MM.1S (cell line): ENCODE measurements at regions not wholly inside any gene's neighbourhood (a gene's known extent, or its start where the extent isn't known, plus 50 kb on each side); places are given as distances from the start of the nearest gene placed in this dataset.

ENCODE experiments used
- DNase-seq: peaks from one replicate; pipeline ENCODE4 v3.0.0-alpha.2; 2015
- H2AFZ ChIP-seq: fragments of 300-600 bp; sonication (generic); 2 replicates; pipeline ENCODE4 v1.6.0; 2016; ENCODE audit warnings: antibody characterized with exemption, low read length
- H3F3A ChIP-seq: fragments of 300-600 bp; sonication (generic); 2 replicates; pipeline ENCODE4 v1.6.1; 2016; ENCODE audit warnings: mild to moderate bottlenecking, antibody characterized with exemption, low read length, moderate library complexity, mixed read lengths; ENCODE audit not compliant: insufficient read depth
- H3K27ac ChIP-seq: fragments of 300-600 bp; sonication (generic); 2 replicates; pipeline ENCODE4 v1.5.1; 2016; ENCODE audit warnings: mild to moderate bottlenecking, low read length
- H3K27me3 ChIP-seq: fragments of 300-600 bp; sonication (generic); replicated peaks from 2 replicates; pipeline ENCODE4 v1.6.0; 2016; ENCODE audit warnings: low read length; ENCODE audit not compliant: insufficient read depth
- H3K36me3 ChIP-seq: fragments of 300-600 bp; sonication (generic); replicated peaks from 2 replicates; pipeline ENCODE4 v1.6.1; 2016; ENCODE audit warnings: mild to moderate bottlenecking, low read length, mixed read lengths; ENCODE audit not compliant: insufficient read depth
- H3K4me1 ChIP-seq: fragments of 300-600 bp; sonication (generic); 2 replicates; pipeline ENCODE4 v1.6.1; 2016; ENCODE audit warnings: low read length, mixed read lengths
- H3K4me2 ChIP-seq: fragments of 300-600 bp; sonication (generic); 2 replicates; pipeline ENCODE4 v1.6.0; 2016; ENCODE audit warnings: low read depth, low read length
- H3K4me3 ChIP-seq: fragments of 300-600 bp; sonication (generic); 2 replicates; pipeline ENCODE4 v1.5.1; 2016; ENCODE audit warnings: low read length, mixed read lengths
- H3K79me2 ChIP-seq: fragments of 300-600 bp; sonication (generic); 2 replicates; pipeline ENCODE4 v1.6.1; 2016; ENCODE audit warnings: mixed run types, low read length, mixed read lengths
- H3K9ac ChIP-seq: fragments of 300-600 bp; sonication (generic); 2 replicates; pipeline ENCODE4 v1.6.1; 2016; ENCODE audit warnings: low read length, mixed read lengths
- H3K9me2 ChIP-seq: fragments of 300-600 bp; sonication (generic); replicated peaks from 2 replicates; pipeline ENCODE4 v1.6.1; 2016; ENCODE audit warnings: mild to moderate bottlenecking, low read length, mixed read lengths; ENCODE audit not compliant: insufficient read depth
- H3K9me3 ChIP-seq: fragments of 300-600 bp; sonication (generic); replicated peaks from 2 replicates; pipeline ENCODE4 v1.6.1; 2016; ENCODE audit warnings: mild to moderate bottlenecking, low read length, mixed read lengths; ENCODE audit not compliant: insufficient read depth
- H4K20me1 ChIP-seq: fragments of 300-600 bp; sonication (generic); 2 replicates; pipeline ENCODE4 v1.6.1; 2016; ENCODE audit warnings: mild to moderate bottlenecking, low read length, moderate library complexity, mixed read lengths; ENCODE audit not compliant: insufficient read depth
- EZH2 ChIP-seq: fragments of 300-600 bp; sonication (generic); optimal IDR thresholded peaks from 2 replicates; pipeline ENCODE3; 2017; ENCODE audit warnings: low read depth, mild to moderate bottlenecking, antibody characterized with exemption, low read length, mixed read lengths
- EZH2phosphoT487 ChIP-seq: fragments of 300-600 bp; sonication (generic); IDR thresholded peaks from 2 replicates; pipeline ENCODE4 v1.6.1; 2018; ENCODE audit warnings: antibody characterized with exemption, low read length
- TF ChIP-seq, protein P1 (sequence below): fragments of 300-600 bp; sonication (generic); IDR thresholded peaks from 2 replicates; pipeline ENCODE4 v1.5.1; 2016; ENCODE audit warnings: antibody characterized with exemption, low read length, mixed read lengths

DNA sequence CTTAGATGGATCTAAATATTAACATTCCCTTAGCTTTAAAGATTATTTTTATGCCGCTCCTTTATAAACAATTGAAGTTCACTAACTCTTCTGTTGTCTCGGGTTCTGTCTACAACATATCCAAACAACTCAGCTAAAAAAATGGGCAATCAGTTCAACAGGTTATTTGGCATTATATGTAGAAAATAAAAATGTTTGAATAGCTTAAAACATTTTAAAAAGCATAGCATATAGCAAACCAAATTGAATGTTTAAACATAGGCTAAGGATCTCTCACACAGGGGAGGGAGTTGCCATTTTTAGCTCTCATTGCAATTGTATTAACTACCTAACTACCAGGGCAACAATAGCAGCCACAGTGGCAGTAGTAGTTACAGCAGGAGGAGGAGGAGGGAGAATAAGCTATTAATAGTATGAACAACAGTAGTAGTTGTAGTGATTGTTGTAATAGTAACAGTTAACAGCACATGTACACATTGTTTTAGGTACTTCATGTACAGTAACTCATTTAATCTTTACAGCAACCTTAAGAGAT lies 404.2 kb downstream of the KCNRG start:
- H3K27ac ChIP-seq = no peak overlapping the region
- H3K36me3 ChIP-seq = no peaks in the 10 kb centered on the region
- no peak overlapping the region for H3K9ac ChIP-seq
- no peak overlapping the region for H3K4me2 ChIP-seq
- no peaks in the 10 kb centered on the region for H4K20me1 ChIP-seq
- no peak overlapping the region for H3K4me3 ChIP-seq
- H3K27me3 ChIP-seq = no peaks in the 10 kb centered on the region
- H3K4me1 ChIP-seq = 0 out of 2 replicates have a peak, but pooled peaks cover 3% of the 10 kb centered on the region
- no peak for DNase-seq
- H2AFZ ChIP-seq = no peak overlapping the region
- TF ChIP-seq EZH2phosphoT487 (no peak), EZH2 (no peak)
- H3K79me2 ChIP-seq = no peaks in the 10 kb centered on the region
- no peaks in the 10 kb centered on the region for H3K9me2 ChIP-seq
- no peaks in the 10 kb centered on the region for H3F3A ChIP-seq
- no peaks in the 10 kb centered on the region for H3K9me3 ChIP-seq

DNA sequence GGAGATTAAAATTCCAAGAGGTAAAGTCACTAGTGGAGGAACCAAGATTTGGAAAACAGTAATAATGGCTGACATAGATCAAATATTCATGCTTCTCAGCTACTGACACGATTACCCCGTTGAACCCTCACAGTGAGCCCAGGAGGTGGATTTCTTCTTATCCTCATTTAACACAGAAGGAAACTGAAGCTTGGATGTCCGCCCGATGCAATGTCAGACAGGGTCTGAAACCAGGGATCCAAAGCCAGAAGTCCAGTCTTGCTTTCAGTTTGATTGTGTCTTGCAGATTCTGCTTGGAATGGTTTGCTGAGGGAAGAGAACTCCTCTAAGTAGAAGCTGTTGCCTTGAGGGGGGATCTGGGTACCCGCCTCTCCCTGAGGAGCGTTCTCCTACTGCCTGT lies 404.7 kb downstream of the KCNRG start:
- Histone ChIP-seq H3K27ac (no peak overlapping the region), H4K20me1 (no peaks in the 10 kb centered on the region), H2AFZ (no peak overlapping the region), H3K36me3 (no peaks in the 10 kb centered on the region), H3K9ac (no peak overlapping the region), H3K27me3 (no peaks in the 10 kb centered on the region), H3K4me2 (no peak overlapping the region), H3K9me3 (no peaks in the 10 kb centered on the region), H3K4me1 (0 out of 2 replicates have a peak, but pooled peaks cover 3% of the 10 kb centered on the region), H3K79me2 (no peaks in the 10 kb centered on the region), H3K4me3 (no peak overlapping the region), H3K9me2 (no peaks in the 10 kb centered on the region), H3F3A (no peaks in the 10 kb centered on the region)
- no peak for DNase-seq
- TF ChIP-seq, protein P1, sequence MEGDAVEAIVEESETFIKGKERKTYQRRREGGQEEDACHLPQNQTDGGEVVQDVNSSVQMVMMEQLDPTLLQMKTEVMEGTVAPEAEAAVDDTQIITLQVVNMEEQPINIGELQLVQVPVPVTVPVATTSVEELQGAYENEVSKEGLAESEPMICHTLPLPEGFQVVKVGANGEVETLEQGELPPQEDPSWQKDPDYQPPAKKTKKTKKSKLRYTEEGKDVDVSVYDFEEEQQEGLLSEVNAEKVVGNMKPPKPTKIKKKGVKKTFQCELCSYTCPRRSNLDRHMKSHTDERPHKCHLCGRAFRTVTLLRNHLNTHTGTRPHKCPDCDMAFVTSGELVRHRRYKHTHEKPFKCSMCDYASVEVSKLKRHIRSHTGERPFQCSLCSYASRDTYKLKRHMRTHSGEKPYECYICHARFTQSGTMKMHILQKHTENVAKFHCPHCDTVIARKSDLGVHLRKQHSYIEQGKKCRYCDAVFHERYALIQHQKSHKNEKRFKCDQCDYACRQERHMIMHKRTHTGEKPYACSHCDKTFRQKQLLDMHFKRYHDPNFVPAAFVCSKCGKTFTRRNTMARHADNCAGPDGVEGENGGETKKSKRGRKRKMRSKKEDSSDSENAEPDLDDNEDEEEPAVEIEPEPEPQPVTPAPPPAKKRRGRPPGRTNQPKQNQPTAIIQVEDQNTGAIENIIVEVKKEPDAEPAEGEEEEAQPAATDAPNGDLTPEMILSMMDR = no peak
- no peak for TF ChIP-seq EZH2phosphoT487
- TF ChIP-seq EZH2 = no peak

DNA sequence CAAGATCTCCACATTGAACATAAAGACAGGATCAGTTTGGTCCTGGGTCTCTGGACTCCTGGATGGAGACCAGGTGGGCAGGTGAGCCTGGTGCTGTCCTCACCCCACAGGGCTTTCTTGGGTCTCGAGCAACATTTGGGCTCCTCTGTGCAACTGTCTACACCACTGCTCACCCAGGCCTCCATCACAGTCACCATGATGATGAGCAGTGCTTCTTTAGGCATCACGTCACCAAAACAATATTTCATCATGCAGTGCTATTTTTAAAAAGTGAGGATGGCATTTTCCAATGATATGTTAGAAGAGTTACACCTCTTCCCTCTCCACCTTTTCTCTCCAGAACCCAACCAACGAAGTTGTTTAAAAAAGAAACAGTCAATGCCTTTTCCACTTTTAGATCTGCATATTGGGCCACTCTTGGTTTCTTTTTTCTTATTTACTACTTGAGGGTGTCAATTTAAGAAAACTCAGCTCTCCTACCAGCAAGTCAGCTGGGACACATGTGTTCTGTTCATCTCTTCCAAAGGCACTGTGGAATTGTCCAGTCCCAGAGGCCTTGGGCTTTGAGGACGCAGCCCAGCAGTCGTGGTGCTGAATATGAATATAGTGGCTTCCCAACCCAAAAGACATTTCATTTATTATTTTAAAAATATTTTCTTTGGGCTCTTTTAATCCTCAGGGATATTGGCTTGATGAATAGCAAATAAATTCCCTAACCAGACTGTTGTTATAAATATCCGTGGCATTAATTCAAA lies 405.7 kb downstream of the KCNRG start:
- H3K36me3 ChIP-seq = no peaks in the 10 kb centered on the region
- TF ChIP-seq EZH2 (no peak), EZH2phosphoT487 (no peak)
- TF ChIP-seq, protein P1 = no peak
- H3K9me2 ChIP-seq = no peaks in the 10 kb centered on the region
- H3K9ac ChIP-seq = no peak overlapping the region
- no peak overlapping the region for H3K27ac ChIP-seq
- H3F3A ChIP-seq = no peaks in the 10 kb centered on the region
- no peak overlapping the region for H3K4me3 ChIP-seq
- peaks cover 9% of the 10 kb centered on the region; the same call in 1 of the 2 replicates for H3K4me1 ChIP-seq
- H3K9me3 ChIP-seq = no peaks in the 10 kb centered on the region
- DNase-seq = no peak
- no peaks in the 10 kb centered on the region for H3K79me2 ChIP-seq
- H4K20me1 ChIP-seq = no peaks in the 10 kb centered on the region
- no peak overlapping the region for H2AFZ ChIP-seq
- no peak overlapping the region for H3K4me2 ChIP-seq
- no peaks in the 10 kb centered on the region for H3K27me3 ChIP-seq
